ENCODE measurements at regions not wholly inside any gene's neighbourhood (a gene's known extent, or its start where the extent isn't known, plus 50 kb on each side); places are given as distances from the start of the nearest gene placed in this dataset.

- 79% methylated on average over 7 of the region's 7 CpGs for WGBS (ENCODE audit: insufficient coverage)
- intact Hi-C loops (cut with micrococcal nuclease) = no loop called here
- peaks cover 35 to 36% of the 10 kb centered on the region in 2 donors for H3K27me3 Mint-ChIP-seq (ENCODE audit: low read depth in 2 of 2)
Observed at GRCh38 chr17:79666111-79666510, 55.3 kb upstream of the RBFOX3 start.

GRCh38 chr17:79664930-79665737, 54.3 kb upstream of the RBFOX3 start:
- no peak for TF ChIP-seq CTCF (IDR thresholded peaks at IDR 0.05)
- no peak for ATAC-seq
- Histone ChIP-seq H3K9me3 (ENCODE audit: control insufficient read depth, insufficient read depth, low read length) (no peaks in the 10 kb centered on the region), H3K4me1 (ENCODE audit: control insufficient read depth, insufficient read depth, low read length) (no peaks in the 10 kb centered on the region), H3K4me3 (ENCODE audit: low read length) (no peak overlapping the region), H3K36me3 (ENCODE audit: control insufficient read depth, insufficient read depth, low read length) (no peaks in the 10 kb centered on the region), H3K27ac (ENCODE audit: low read length) (no peak overlapping the region), H3K27me3 (ENCODE audit: control insufficient read depth, insufficient read depth, low read length) (peaks cover 10% of the 10 kb centered on the region)
- 25% methylated on average over 22 of the region's 22 CpGs for WGBS (ENCODE audit: insufficient coverage)
- H3K27me3 Mint-ChIP-seq (ENCODE audit: low read depth in 2 of 2) = peaks cover 36% of the 10 kb centered on the region in 2 donors
- intact Hi-C loops (cut with micrococcal nuclease) = no loop called here
- no peak overlapping the region for H3K27ac Mint-ChIP-seq
- H3K9me3 Mint-ChIP-seq = no peaks in the 10 kb centered on the region
- peaks cover 0 to 8% of the 10 kb centered on the region in 2 donors for H3K4me1 Mint-ChIP-seq
- no peak for DNase-seq
- H3K4me3 Mint-ChIP-seq = no peak overlapping the region
- no peaks in the 10 kb centered on the region for H3K36me3 Mint-ChIP-seq

More at GRCh38 chr17:79666111-79666510, 55.3 kb upstream of the RBFOX3 start:
- no peaks in the 10 kb centered on the region for H3K9me3 ChIP-seq (ENCODE audit: control insufficient read depth, insufficient read depth, low read length)
- DNase-seq (no peak), ATAC-seq (no peak)
- Mint-ChIP-seq H3K4me3 (no peak overlapping the region), H3K4me1 (peaks cover 0 to 8% of the 10 kb centered on the region in 2 donors), H3K27ac (no peak overlapping the region), H3K36me3 (no peaks in the 10 kb centered on the region), H3K9me3 (no peaks in the 10 kb centered on the region)
- TF ChIP-seq CTCF (IDR thresholded peaks at IDR 0.05) = no peak
- H3K36me3 ChIP-seq (ENCODE audit: control insufficient read depth, insufficient read depth, low read length) = no peaks in the 10 kb centered on the region
- H3K27ac ChIP-seq (ENCODE audit: low read length) = no peak overlapping the region
- peaks cover 10% of the 10 kb centered on the region for H3K27me3 ChIP-seq (ENCODE audit: control insufficient read depth, insufficient read depth, low read length)
- no peak overlapping the region for H3K4me3 ChIP-seq (ENCODE audit: low read length)
- no peaks in the 10 kb centered on the region for H3K4me1 ChIP-seq (ENCODE audit: control insufficient read depth, insufficient read depth, low read length)

GRCh38 chr17:79661292-79662041, 50.6 kb upstream of the RBFOX3 start:
- Mint-ChIP-seq H3K36me3 (no peaks in the 10 kb centered on the region), H3K27ac (no peak overlapping the region), H3K4me1 (peaks cover 5 to 16% of the 10 kb centered on the region in 2 donors), H3K4me3 (no peak overlapping the region), H3K27me3 (ENCODE audit: low read depth in 2 of 2) (peaks cover 35 to 37% of the 10 kb centered on the region in 2 donors), H3K9me3 (no peaks in the 10 kb centered on the region)
- Histone ChIP-seq H3K36me3 (ENCODE audit: control insufficient read depth, insufficient read depth, low read length) (no peaks in the 10 kb centered on the region), H3K27me3 (ENCODE audit: control insufficient read depth, insufficient read depth, low read length) (peaks cover 15% of the 10 kb centered on the region), H3K4me3 (ENCODE audit: low read length) (no peak overlapping the region), H3K9me3 (ENCODE audit: control insufficient read depth, insufficient read depth, low read length) (no peaks in the 10 kb centered on the region), H3K27ac (ENCODE audit: low read length) (no peak overlapping the region), H3K4me1 (ENCODE audit: control insufficient read depth, insufficient read depth, low read length) (no peaks in the 10 kb centered on the region)
- ATAC-seq (peak in 1 of 3 donors; percentile 35), DNase-seq (no peak)
- no peak for TF ChIP-seq CTCF (IDR thresholded peaks at IDR 0.05)
- intact Hi-C loops (cut with micrococcal nuclease) = no loop called here
